GM12872 (cell line): ENCODE measurements at regions not wholly inside any gene's neighbourhood (a gene's known extent, or its start where the extent isn't known, plus 50 kb on each side); places are given as distances from the start of the nearest gene placed in this dataset.

Source experiments
- TF ChIP-seq, protein P1 (sequence below): IDR thresholded peaks from 3 replicates; pipeline ENCODE4 v1.5.1; 2011; ENCODE audit warnings: low read depth, mild to moderate bottlenecking, low read length, moderate library complexity; ENCODE audit not compliant: insufficient read depth

DNA sequence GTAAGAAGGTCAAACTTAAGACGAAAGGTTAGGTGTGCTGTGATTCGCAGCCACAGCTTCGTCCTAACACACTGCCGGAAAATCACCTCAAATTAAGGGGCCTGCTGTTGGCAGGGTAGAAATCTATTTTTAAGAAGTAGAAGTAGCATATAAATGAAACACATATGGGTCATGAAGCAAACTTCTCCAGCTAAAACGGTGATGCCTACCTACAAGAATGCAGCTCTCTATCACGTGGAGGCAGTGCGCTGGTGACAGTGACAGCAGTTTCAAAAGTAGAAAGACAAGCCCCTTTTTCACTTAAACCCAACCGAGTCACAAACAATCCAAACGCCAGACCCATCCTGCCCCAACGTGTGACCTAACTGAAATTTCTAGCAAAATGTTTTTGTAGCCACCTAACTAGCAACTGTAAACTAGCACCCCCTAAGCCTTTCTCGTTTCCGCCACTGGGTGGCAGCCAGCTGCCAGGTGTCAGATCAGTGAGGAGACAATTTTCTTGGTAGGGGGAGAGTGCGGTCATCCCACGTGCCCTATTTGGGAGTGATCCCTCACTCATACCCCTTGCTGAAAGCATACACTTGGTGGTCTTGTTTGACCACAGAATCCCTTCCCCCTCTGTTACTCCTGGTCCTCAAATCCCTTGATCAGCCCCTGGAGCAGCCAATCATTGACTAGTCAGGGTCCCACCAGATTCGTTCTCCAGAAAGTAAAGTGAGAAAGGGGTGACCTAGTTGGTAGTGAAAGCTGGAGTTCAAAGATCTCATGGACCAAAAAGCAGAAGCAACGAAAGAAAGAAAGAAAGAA lies 71.8 kb upstream of the MAMDC2 start:
- TF ChIP-seq, protein P1, sequence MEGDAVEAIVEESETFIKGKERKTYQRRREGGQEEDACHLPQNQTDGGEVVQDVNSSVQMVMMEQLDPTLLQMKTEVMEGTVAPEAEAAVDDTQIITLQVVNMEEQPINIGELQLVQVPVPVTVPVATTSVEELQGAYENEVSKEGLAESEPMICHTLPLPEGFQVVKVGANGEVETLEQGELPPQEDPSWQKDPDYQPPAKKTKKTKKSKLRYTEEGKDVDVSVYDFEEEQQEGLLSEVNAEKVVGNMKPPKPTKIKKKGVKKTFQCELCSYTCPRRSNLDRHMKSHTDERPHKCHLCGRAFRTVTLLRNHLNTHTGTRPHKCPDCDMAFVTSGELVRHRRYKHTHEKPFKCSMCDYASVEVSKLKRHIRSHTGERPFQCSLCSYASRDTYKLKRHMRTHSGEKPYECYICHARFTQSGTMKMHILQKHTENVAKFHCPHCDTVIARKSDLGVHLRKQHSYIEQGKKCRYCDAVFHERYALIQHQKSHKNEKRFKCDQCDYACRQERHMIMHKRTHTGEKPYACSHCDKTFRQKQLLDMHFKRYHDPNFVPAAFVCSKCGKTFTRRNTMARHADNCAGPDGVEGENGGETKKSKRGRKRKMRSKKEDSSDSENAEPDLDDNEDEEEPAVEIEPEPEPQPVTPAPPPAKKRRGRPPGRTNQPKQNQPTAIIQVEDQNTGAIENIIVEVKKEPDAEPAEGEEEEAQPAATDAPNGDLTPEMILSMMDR, result peak; percentile 92

DNA sequence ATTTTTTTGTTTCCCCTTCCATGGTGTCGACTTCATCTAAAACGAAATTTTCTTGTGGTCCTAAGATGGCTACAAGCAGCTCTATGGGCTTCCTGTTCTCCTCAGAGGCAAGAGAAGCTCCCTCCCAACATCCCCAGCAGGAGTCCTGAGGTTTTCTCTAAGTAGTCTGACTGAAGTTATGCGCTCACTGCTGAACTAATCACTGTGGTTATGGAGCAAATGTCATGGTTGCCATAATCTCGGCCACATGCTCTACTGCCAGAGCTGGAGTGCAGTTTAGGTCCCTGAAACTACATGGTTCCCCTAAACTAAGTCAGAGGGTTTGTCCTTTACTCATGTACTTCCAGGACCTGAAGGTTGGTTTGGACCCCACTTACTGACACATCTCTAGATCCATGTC lies 68.0 kb upstream of the MAMDC2 start:
- TF ChIP-seq, protein P1, result no peak

DNA sequence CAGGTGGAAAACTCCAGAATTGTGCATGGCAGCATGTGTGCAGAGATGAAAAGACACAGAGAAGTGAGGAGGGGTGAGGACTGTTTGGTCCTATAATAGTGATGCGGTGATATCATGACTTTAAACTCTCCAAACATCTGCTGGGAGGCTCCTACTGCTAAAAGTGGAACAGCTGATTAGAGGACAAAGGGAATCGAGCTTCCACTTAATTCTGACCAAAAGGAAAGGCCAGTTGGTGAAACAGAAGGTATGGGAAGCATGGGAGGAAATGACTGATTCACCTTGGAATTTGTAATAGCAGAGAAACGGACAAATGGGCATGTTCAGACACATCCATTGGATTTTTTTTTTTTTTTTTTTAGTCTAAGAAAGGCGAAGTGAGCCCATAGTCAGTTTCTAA lies 67.5 kb upstream of the MAMDC2 start:
- TF ChIP-seq, protein P1, result no peak

DNA sequence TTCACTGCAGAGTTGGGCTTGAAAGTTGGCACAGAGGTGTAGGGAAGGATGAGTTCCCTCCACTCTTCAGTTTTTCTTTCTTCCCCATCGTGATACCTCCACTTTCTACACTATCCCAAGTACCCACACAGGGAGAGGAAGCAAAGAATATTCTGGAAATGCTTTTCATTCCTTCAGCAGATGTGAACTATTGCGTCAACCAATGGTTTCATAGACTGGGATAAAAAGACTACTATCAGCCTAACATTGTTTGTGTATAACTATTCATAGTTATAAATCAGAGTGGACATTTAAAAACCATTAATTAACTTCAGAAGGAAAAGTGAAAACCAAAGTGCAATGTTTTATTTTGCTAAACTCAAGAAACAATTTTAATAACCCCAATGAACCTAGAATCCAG lies 63.6 kb upstream of the MAMDC2 start:
- TF ChIP-seq, protein P1, result no peak

DNA sequence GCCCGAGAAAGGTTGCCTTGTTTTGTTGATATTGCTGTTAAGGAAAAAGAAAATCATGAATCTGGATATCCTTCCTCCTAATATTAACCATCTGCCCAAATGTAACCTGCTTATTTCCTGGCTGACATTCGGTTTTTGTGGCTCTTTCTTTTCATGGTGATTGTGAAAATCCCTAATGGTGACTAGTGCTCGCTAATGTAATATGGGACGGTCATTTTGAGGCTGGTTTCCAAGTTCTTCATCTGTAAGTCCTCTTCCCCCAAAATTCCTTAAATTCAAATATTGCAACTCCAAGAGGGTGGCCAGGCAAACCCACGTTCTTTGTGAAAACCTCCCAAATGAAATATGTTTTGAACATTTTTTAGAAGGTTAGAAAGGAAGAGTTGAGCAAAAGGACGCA lies 63.1 kb upstream of the MAMDC2 start:
- TF ChIP-seq, protein P1, result no peak

DNA sequence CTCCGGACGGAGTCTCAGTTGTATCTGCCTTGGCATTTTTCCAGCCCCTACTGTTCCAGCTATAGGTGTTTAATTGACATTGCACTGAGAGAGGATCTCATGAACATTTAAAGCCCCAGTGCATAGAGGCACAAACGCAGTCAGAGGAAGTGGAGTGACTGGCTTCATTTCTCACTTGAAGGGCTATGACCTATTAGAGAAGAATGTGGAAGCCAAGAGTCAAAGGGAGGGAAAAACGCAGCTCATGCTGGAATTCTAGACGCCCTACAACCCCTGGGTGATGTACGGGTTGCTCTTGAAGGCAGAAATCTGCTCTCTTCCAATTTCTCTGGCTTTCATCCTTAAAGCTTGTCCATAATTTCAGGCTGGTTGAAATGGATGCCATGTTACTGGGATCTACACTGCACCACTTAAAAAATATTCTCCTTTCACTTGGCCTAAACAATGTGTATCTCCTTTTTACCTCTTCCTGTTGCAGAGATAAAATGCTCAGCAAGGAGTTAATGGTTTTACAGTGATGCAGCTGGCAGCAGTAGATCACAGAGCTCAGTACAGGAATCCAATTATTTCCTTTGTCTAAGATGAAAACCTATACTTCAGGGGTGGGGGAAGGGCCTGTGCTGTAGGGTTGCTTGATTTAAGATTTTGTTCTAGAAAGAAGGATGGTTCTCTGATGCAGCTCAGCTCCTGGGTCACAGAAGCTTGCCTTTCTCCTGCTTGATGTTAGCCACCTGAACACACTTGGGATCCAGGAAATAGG lies 61.8 kb upstream of the MAMDC2 start:
- TF ChIP-seq, protein P1, result no peak

DNA sequence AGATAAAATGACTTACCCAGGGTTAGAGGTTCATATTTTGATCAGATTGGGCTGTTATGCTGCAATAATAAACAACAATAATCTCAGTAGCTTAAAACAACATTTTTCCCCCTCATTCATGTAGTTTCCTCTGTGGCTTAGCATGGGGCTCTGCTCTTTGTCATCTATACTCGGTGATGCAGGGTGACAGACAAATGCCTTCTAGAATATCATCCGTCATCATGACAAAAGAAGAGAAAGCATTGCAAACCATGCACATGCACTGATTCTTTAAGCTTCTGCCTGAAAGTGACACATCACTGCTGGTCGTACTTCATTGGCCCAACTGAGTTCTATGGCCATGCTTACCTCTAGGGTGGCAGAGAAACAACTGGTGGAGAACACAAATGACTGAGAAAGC lies 58.8 kb upstream of the MAMDC2 start:
- TF ChIP-seq, protein P1, result no peak
